HEK293T (cell line): ENCODE measurements at regions not wholly inside any gene's neighbourhood (a gene's known extent, or its start where the extent isn't known, plus 50 kb on each side); places are given as distances from the start of the nearest gene placed in this dataset.

Experiments
- BHLHE40 ChIP-seq: fragments of 450-650 bp; IDR thresholded peaks from 2 replicates; pipeline ENCODE4 v1.6.1; 2016; ENCODE audit warnings: mild to moderate bottlenecking, moderate library complexity, borderline replicate concordance
- FOXK2 ChIP-seq: fragments of 450-650 bp; IDR thresholded peaks from 2 replicates; pipeline ENCODE4 v1.6.1; 2016; ENCODE audit warnings: mild to moderate bottlenecking
- L3MBTL2 ChIP-seq: fragments of 450-650 bp; conservative IDR thresholded peaks from 2 replicates; pipeline ENCODE4 v1.6.1; 2016; ENCODE audit warnings: mild to moderate bottlenecking

- TF ChIP-seq FOXK2: no peak
- no peak for TF ChIP-seq L3MBTL2
- TF ChIP-seq BHLHE40: no peak
These were observed 172.8 kb downstream of the CARTPT start for GRCh38 chr5:71891856-71892255.
